H1 (cell line): ENCODE measurements at regions not wholly inside any gene's neighbourhood (a gene's known extent, or its start where the extent isn't known, plus 50 kb on each side); places are given as distances from the start of the nearest gene placed in this dataset.

ENCODE experiments used
- CTCF ChIA-PET: fragments of 300-600 bp; sonication (Branson Sonifier 250); formaldehyde crosslinking; loops from one replicate; lab custom pipeline; 2021; ENCODE audit not compliant: partially characterized antibody; lab: Charles Lee
- POLR2A ChIA-PET: fragments of 300-600 bp; sonication (Branson Sonifier 250); formaldehyde crosslinking; loops from one replicate; lab custom pipeline; 2021; ENCODE audit warnings: inconsistent platforms; ENCODE audit not compliant: partially characterized antibody; lab: Charles Lee
- DNase-seq, 2 experiments: peaks; one replicate each; pipeline versions ENCODE4 v3.0.0 to v3.0.0-alpha.2; 2010 to 2022; ENCODE audit warnings: low spot score in 2 of 2, low read depth in 1 of 2, mixed read lengths in 1 of 2
- FAIRE-seq: peaks from 2 replicates; lab custom pipeline; 2011; peaks lifted over from hg19 to GRCh38; lab: Jason Lieb, UNC
- H2AFZ ChIP-seq: 2 replicates; pipeline ENCODE4 v1.8.1; 2012; ENCODE audit warnings: low read length, inconsistent platforms
- H2AK5ac ChIP-seq: 2 replicates; pipeline ENCODE4 v1.6.1; 2013; ENCODE audit warnings: low read depth, low read length
- H2BK120ac ChIP-seq: replicated peaks from 2 replicates; pipeline ENCODE3; 2013; ENCODE audit warnings: low read depth, low read length, inconsistent platforms
- H2BK12ac ChIP-seq: 2 replicates; pipeline ENCODE4 v1.6.1; 2013; ENCODE audit warnings: low read depth, low read length
- H2BK15ac ChIP-seq: 2 replicates; pipeline ENCODE4 v1.6.1; 2013; ENCODE audit warnings: low read length
- H2BK20ac ChIP-seq: 2 replicates; pipeline ENCODE4 v1.6.1; 2013; ENCODE audit warnings: low read length
- H2BK5ac ChIP-seq: 2 replicates; pipeline ENCODE4 v1.6.1; 2013; ENCODE audit warnings: low read depth, low read length
- H3K14ac ChIP-seq: 2 replicates; pipeline ENCODE4 v1.6.1; 2013; ENCODE audit warnings: inconsistent platforms; ENCODE audit not compliant: insufficient read length
- H3K18ac ChIP-seq: 2 replicates; pipeline ENCODE4 v1.6.1; 2013; ENCODE audit warnings: low read length; ENCODE audit errors: extremely low read depth
- H3K23ac ChIP-seq: 2 replicates; pipeline ENCODE4 v1.6.1; 2013; ENCODE audit warnings: inconsistent platforms; ENCODE audit not compliant: insufficient read length
- H3K23me2 ChIP-seq: 2 replicates; pipeline ENCODE4 v1.6.1; 2013; ENCODE audit warnings: low read depth, low read length
- H3K27ac ChIP-seq: 2 replicates; pipeline ENCODE4 v1.6.1; 2011; ENCODE audit warnings: low read depth, low read length, inconsistent platforms
- H3K27me3 ChIP-seq, 4 experiments: replicated peaks in 1 of 4; 1 replicate in 1 of 4; 2 replicates in 3 of 4; pipeline versions ENCODE4 v1.6.1 to v1.8.1; 2011 to 2013; ENCODE audit warnings: low read length in 3 of 4, mild to moderate bottlenecking in 3 of 4, inconsistent platforms in 2 of 4, mixed read lengths in 2 of 4, moderate library complexity in 1 of 4; ENCODE audit not compliant: control insufficient read depth in 3 of 4, insufficient read depth in 3 of 4; ENCODE audit errors: extremely low read depth in 1 of 4
- H3K36me3 ChIP-seq, 4 experiments: 2 replicates each; pipeline versions ENCODE4 v1.6.1 to v1.8.1; 2011 to 2013; ENCODE audit warnings: mild to moderate bottlenecking in 4 of 4, low read length in 3 of 4, moderate library complexity in 2 of 4, control low read depth in 1 of 4, inconsistent platforms in 1 of 4; ENCODE audit not compliant: insufficient read depth in 4 of 4, control insufficient read depth in 2 of 4
- H3K4ac ChIP-seq: replicated peaks from 2 replicates; pipeline ENCODE3; 2013; ENCODE audit warnings: low read length, low read depth, mixed read lengths, inconsistent platforms; ENCODE audit not compliant: insufficient read length
- H3K4me1 ChIP-seq, 4 experiments: replicated peaks in 1 of 4; 1 replicate in 1 of 4; 2 replicates in 3 of 4; pipeline versions ENCODE4 v1.6.1 to v1.8.1; 2011 to 2013; ENCODE audit warnings: low read length in 3 of 4, inconsistent platforms in 2 of 4, mixed read lengths in 1 of 4; ENCODE audit not compliant: insufficient read depth in 4 of 4, control insufficient read depth in 3 of 4
- H3K4me2 ChIP-seq, 2 experiments: 2 replicates each; pipeline versions ENCODE4 v1.6.1 to v1.8.1; 2011 to 2013; ENCODE audit warnings: low read depth in 2 of 2, low read length in 2 of 2, control low read depth in 1 of 2, inconsistent platforms in 1 of 2, mild to moderate bottlenecking in 1 of 2; ENCODE audit not compliant: insufficient read depth in 1 of 2
- H3K4me3 ChIP-seq, 4 experiments: fragments of 200-600, 300-600 bp in 1 of 4; sonication (generic), shearing (Covaris generic), sonication (Bioruptor Twin) in 1 of 4; 2 replicates each; pipeline versions ENCODE4 v1.5.1 to v1.8.1; 2011 to 2016; ENCODE audit warnings: low read length in 4 of 4, low read depth in 3 of 4, control low read depth in 2 of 4, inconsistent platforms in 2 of 4, mild to moderate bottlenecking in 2 of 4, mixed read lengths in 1 of 4, moderate library complexity in 1 of 4; ENCODE audit not compliant: insufficient read depth in 2 of 4; ENCODE audit errors: extremely low read depth in 1 of 4
- H3K56ac ChIP-seq: replicated peaks from 2 replicates; pipeline ENCODE3; 2013; ENCODE audit warnings: low read depth, mild to moderate bottlenecking, mixed read lengths, low read length, inconsistent platforms; ENCODE audit not compliant: insufficient read length
- H3K79me1 ChIP-seq: 2 replicates; pipeline ENCODE4 v1.6.1; 2013; ENCODE audit warnings: low read depth, low read length, control low read depth
- H3K79me2 ChIP-seq, 2 experiments: 2 replicates each; pipeline versions ENCODE4 v1.6.1 to v1.8.1; 2012 to 2013; ENCODE audit warnings: low read length in 2 of 2, mild to moderate bottlenecking in 2 of 2, inconsistent platforms in 1 of 2; ENCODE audit not compliant: insufficient read depth in 2 of 2, control insufficient read depth in 1 of 2
- H3K9ac ChIP-seq, 4 experiments: replicated peaks in 1 of 4; 1 replicate in 1 of 4; 2 replicates in 3 of 4; pipeline versions ENCODE4 v1.6.1 to v1.8.1; 2011 to 2013; ENCODE audit warnings: low read depth in 3 of 4, low read length in 3 of 4, control low read depth in 2 of 4, mild to moderate bottlenecking in 2 of 4, moderate library complexity in 2 of 4, inconsistent platforms in 1 of 4; ENCODE audit errors: extremely low read depth in 1 of 4
- H3K9me3 ChIP-seq, 2 experiments: 2 replicates each; pipeline versions ENCODE4 v1.6.1 to v1.8.1; 2012 to 2013; ENCODE audit warnings: mild to moderate bottlenecking in 2 of 2, moderate library complexity in 2 of 2, control low read depth in 1 of 2, inconsistent platforms in 1 of 2, low read depth in 1 of 2, low read length in 1 of 2, mixed read lengths in 1 of 2; ENCODE audit not compliant: insufficient read depth in 2 of 2
- H4K20me1 ChIP-seq, 2 experiments: replicated peaks in 1 of 2; 2 replicates each; pipeline versions ENCODE3 to v1.8.1; 2011 to 2013; ENCODE audit warnings: inconsistent platforms in 2 of 2, low read length in 2 of 2, mild to moderate bottlenecking in 1 of 2; ENCODE audit not compliant: insufficient read depth in 2 of 2, control insufficient read depth in 1 of 2
- H4K5ac ChIP-seq: 2 replicates; pipeline ENCODE4 v1.6.1; 2013; ENCODE audit warnings: low read length, low read depth, mixed read lengths, inconsistent platforms; ENCODE audit not compliant: insufficient read length
- H4K8ac ChIP-seq: 2 replicates; pipeline ENCODE4 v1.8.0; 2013; ENCODE audit warnings: mild to moderate bottlenecking, moderate library complexity, low read length, inconsistent platforms; ENCODE audit not compliant: insufficient read depth; ENCODE audit errors: extremely low read depth
- H4K91ac ChIP-seq: replicated peaks from 2 replicates; pipeline ENCODE3; 2013; ENCODE audit warnings: low read length, mixed read lengths, inconsistent platforms; ENCODE audit not compliant: insufficient read length
- CHD2 ChIP-seq: IDR thresholded peaks from 2 replicates; pipeline ENCODE4 v1.6.1; 2012; ENCODE audit warnings: low read length, improper control_type of control experiment
- CREB1 ChIP-seq: IDR thresholded peaks from 2 replicates; pipeline ENCODE4 v1.6.1; 2012; ENCODE audit warnings: inconsistent platforms
- EGR1 ChIP-seq: IDR thresholded peaks from 2 replicates; pipeline ENCODE4 v1.6.1; 2011; ENCODE audit warnings: low read depth, low read length, borderline replicate concordance
- KDM4A ChIP-seq: IDR thresholded peaks from one replicate; pipeline ENCODE4 v1.7.1; 2012; ENCODE audit warnings: low read depth, mild to moderate bottlenecking, moderate library complexity, low read length, inconsistent platforms; ENCODE audit not compliant: severe bottlenecking
- SAP30 ChIP-seq: fragments of 300-600 bp; sonication (generic); IDR thresholded peaks from 2 replicates; pipeline ENCODE4 v1.7.1; 2012; ENCODE audit warnings: low read length, moderate library complexity, mild to moderate bottlenecking, inconsistent platforms; ENCODE audit not compliant: insufficient read depth, insufficient replicate concordance
- SIN3A ChIP-seq, 2 experiments: IDR thresholded peaks in 1 of 2; conservative IDR thresholded peaks in 1 of 2; 2 replicates each; pipeline ENCODE4 v1.6.1; 2011 to 2012; ENCODE audit warnings: low read length in 2 of 2, improper control_type of control experiment in 1 of 2, low read depth in 1 of 2, mild to moderate bottlenecking in 1 of 2
- WGBS, 2 experiments: shearing (Covaris generic) in 1 of 2; methylation state at CpG; one replicate each; pipeline versions ENCODE4 v1.1.6 to v1.1.7; 2013 to 2015; ENCODE audit warnings: low lambda C conversion rate in 2 of 2, mixed read lengths in 2 of 2, inconsistent platforms in 1 of 2, low coverage in 1 of 2, missing lambda C conversion rate in 1 of 2; ENCODE audit not compliant: insufficient replicate concordance in 2 of 2, insufficient coverage in 1 of 2, insufficient read length in 1 of 2; ENCODE audit errors: extremely low coverage in 1 of 2, missing lambda C conversion rate in 1 of 2; 5-methylcytosine and 5-hydroxymethylcytosine counted together

DNA sequence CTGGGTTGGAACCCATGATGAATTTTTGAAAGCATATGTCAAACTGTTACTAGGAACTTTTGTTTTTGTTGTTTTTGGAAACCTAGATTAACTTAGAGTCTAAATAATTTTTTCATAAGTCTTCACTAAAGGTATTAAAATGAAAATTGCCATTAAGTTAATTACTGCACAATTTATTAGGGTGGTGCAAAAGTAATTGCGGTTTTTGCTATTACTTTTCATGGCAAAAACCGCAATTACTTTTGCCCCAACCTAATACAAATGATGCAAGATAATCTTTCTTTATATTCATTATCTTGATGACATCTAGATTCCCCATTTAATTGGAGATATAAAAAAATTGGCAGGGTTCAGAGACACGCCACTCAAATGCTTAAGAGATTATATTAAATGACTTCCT, 145.0 kb upstream of the PKP2 start:
- Histone ChIP-seq H3K27me3 (no peaks in the 10 kb centered on the region), H3K4me1 (no peaks in the 10 kb centered on the region), H3K23ac (no peak overlapping the region), H4K91ac (no peak overlapping the region), H3K23me2 (no peaks in the 10 kb centered on the region), H4K5ac (no peak overlapping the region), H3K9me3 (no peaks in the 10 kb centered on the region), H3K79me2 (no peaks in the 10 kb centered on the region), H3K4me2 (no peak overlapping the region), H3K36me3 (no peaks in the 10 kb centered on the region), H2BK12ac (no peak overlapping the region), H3K9ac (no peak overlapping the region), H2BK120ac (no peak overlapping the region), H4K20me1 (no peaks in the 10 kb centered on the region), H3K18ac (no peak overlapping the region), H2BK5ac (no peak overlapping the region), H3K79me1 (no peaks in the 10 kb centered on the region), H2AK5ac (no peak overlapping the region), H2AFZ (no peak overlapping the region), H3K56ac (no peak overlapping the region), H3K4ac (no peak overlapping the region), H3K27ac (no peak overlapping the region), H3K4me3 (no peak overlapping the region), H3K14ac (no peak overlapping the region), H4K8ac (no peak overlapping the region), H2BK20ac (no peak overlapping the region), H2BK15ac (no peak overlapping the region)
- DNase-seq (no peak), FAIRE-seq (no peak)
- no peak for TF ChIP-seq SAP30
- no peak for TF ChIP-seq CREB1
- TF ChIP-seq KDM4A, result no peak
- no peak for TF ChIP-seq SIN3A (conservative IDR thresholded peaks at IDR 0.05 in 1 of 2, IDR thresholded peaks at IDR 0.05 in 1 of 2; ENCODE audit: low read depth in 1 of 2, low read length in 2 of 2)
- no peak for TF ChIP-seq CHD2
- no peak for TF ChIP-seq EGR1
- POLR2A ChIA-PET, result no interaction called here
- CTCF ChIA-PET, result interaction anchor here (0.6 to 0.7 kb wide), 2 partner anchors 17 to 30 kb away, joined by 3 read pairs; no protein-coding TSS in a partner anchor
- WGBS, 2 experiments, result 92% methylated on average over 3 of the region's 3 CpGs; no CpG with 5 or more reads in 1 of the 2 experiments
